T1000 (cell line): ENCODE measurements at regions not wholly inside any gene's neighbourhood (a gene's known extent, or its start where the extent isn't known, plus 50 kb on each side); places are given as distances from the start of the nearest gene placed in this dataset.
"Not testable (repeated sequence)": the region's sequence is repeated elsewhere in the genome, so short reads cannot be mapped to it uniquely, and the experiment has no call there.

Source experiments
- DNase-seq: peaks from one replicate; lab custom pipeline; 2025; ENCODE audit warnings: mixed read lengths; lab: John Stamatoyannopoulos, UW

DNA sequence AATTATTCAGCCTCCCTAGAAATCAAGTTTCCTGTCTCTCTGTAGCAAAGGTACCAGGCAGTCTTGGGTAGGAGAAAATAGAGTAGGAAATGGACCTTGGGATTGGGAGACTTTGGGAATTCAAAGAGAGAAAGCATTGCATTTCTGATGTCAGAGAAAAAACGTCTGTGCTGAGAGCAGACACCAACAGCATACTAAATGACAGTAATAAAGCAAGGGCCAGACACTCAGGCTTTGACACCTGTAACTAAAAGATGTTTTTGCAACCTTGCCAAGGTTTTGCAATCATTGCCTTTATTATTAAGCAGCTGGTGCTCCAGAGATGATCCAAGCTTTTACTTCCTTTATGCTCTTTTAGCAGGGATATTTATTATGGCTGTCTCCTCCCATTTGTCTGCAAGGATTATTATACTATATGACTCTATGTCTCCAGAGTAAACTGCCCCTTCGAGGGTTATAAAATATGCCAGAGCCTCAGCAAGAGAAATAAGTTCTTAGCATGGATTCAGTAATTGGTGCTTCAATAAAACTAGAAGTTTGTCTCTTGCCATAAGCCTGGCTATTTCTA, 85.2 kb upstream of the GRAMD1B start:
- DNase-seq, result no peak

DNA sequence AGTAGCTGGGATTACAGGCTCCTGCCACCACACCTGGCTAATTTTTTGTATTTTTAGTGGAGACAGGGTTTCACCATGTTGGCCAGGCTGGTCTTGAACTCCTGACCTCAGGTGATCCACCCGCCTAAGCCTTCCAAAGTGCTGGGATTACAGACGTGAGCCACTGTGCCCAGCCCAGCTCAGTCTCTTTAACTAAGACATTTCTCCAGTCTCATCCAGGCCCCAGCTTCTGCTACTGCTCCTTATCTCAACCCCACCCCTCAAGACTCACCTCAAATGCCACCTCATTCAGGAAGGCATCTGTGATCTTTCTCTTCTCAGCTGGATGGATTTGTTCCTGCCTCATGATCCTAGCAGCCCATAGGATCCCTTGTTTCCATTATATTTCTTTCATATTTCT, 85.9 kb upstream of the GRAMD1B start:
- not testable (repeated sequence) for DNase-seq

DNA sequence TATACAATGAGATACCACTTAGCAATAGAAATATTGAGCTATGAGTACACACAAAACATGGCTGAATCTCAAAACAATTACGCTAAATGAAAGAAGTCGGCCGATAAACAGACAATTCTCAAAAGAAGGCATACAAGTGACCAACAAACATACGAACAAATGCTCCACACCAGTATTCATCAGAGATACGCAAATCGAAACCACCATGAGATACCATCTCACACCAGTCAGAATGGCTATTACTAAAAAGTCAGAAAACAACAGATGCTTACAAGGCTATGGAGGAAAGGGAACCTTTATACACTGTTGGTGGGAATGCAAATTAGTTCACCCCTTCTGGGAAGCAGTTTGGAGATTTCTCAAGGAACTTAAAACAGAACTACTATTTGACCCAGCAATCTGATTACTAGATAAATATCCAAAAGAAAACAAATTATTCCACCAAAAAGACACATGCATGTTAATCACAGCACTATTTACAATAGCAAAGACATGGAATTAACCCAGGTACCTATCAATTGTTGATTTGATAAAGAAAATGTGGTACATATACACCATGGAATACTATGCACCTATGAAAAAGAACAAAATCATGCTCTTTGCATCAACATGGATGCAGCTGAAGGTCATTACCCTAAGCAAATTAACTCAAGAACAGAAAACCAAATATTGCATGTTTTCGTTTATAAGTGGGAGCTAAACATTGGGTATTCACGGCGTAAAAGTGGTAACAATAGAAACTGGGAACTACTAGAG, 90.9 kb upstream of the GRAMD1B start:
- no peak for DNase-seq

- no peak for DNase-seq
Observed at GRCh38 chr11:123338266-123338800, 91.7 kb upstream of the GRAMD1B start.

DNA sequence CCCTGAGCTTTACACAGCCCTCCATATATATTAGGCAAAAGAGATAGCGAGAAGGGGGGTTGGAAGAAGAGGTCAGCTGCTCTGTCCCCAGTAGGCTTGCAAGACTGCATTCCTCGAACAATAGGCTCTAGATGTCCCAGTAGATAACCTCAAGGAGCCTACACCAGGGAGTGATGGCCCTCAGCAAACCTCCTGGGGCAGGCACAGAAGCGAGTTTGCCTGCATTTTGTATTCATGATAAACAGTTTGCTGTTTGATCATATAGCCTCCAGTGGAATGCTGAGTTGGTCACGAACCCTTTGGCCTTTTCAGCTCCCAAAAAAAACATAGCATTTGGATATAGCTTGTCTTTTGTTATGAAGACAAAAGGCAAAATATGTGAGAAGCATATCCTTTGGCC, 95.1 kb upstream of the GRAMD1B start:
- DNase-seq, result no peak

DNA sequence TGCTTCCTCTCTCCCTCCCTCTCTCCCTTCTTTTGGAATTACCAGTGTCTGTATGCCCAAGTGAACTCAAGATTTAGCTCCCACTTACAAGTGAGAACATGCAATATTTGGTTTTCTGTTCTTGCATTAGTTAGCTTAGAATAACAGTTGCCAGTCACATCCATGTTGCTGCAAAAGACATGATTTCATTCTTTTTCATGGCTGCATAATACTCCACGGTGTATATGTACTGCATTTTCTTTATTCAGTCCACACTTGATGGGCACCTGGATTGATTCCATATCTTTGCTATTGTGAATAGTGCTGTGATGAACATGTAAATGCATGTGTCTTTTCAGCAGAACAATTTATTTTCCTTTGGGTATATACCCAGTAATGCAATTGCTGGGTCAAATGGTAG, 97.5 kb upstream of the GRAMD1B start:
- DNase-seq, result not testable (repeated sequence)

DNA sequence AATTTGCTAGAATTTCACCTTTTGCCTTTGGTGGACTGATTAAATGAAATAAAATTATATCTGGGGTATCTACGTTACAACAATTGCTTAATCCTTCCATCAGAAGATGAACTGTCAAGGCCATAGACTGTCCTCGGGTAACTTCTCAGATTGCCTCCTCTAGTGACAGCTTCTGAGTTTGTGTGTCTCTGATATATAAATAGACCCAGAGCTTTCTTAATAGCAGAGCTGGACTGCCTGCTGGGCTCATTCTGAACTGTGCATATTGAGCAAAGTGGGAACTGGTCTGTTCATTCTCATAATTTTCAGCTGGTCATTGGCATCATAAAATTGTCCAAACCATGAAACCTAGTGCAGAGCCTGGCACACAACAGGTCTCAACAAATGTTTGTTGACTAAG, 99.1 kb upstream of the GRAMD1B start:
- no peak for DNase-seq

- no peak for DNase-seq
Observed at GRCh38 chr11:123330471-123330870, 99.6 kb upstream of the GRAMD1B start.

GRCh38 chr11:123330071-123330470, 100.0 kb upstream of the GRAMD1B start:
- DNase-seq, result no peak

DNA sequence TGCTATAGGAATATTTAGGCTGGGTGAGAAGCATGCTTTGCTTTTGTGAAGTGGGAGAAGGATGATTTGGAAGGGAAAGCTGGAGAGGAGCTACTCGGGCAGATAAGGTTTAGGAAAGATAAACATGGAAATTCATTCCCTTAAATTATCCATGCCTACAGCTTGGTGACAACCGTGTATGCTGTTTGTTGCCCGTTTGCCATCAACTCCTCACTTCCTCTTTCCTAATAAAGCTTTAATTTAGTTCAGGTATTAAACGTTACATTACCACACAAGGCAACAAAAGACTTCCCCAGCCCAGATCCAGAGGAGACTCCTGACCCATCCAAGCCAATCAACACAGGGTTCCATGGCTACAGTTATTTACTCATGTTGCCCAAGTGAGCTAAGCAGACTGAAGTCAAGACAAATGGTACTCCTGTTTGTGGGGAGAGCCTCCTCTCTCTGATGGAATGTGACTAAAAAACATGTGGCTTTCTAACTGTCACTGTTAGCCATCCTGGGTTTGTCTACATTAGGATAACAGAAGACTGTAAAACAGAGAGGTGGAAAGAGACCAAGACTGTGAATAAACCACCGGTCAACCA, 101.7 kb upstream of the GRAMD1B start:
- no peak for DNase-seq

- DNase-seq, result no peak
Observed at GRCh38 chr11:123325533-123325932, 104.5 kb upstream of the GRAMD1B start.

GRCh38 chr11:123323568-123323967, 106.5 kb upstream of the GRAMD1B start:
- no peak for DNase-seq

GRCh38 chr11:123321636-123322035, 108.4 kb upstream of the GRAMD1B start:
- no peak for DNase-seq

- DNase-seq, result no peak
Observed at GRCh38 chr11:123318623-123319022, 111.4 kb upstream of the GRAMD1B start.

- DNase-seq, result not testable (repeated sequence)
Observed at GRCh38 chr11:123318132-123318531, 111.9 kb upstream of the GRAMD1B start.

DNA sequence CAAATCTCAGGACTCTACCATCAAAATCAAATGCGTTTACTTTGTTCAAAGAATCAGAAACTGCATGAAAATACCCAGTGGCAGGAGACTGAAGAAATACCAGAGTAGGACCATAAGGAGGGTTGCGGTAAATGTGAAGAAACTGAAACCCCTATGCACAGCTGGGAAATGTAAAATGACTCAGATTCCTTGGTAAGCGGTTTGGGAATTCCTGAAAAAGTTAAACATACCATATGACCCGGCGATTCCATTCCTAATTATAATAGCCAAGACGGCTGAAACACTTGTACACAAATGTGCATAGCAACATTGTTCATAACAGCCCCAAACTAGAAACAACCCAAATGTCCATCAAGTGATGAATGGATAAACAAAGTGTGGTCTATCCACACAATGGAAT, 114.1 kb upstream of the GRAMD1B start:
- no peak for DNase-seq

DNA sequence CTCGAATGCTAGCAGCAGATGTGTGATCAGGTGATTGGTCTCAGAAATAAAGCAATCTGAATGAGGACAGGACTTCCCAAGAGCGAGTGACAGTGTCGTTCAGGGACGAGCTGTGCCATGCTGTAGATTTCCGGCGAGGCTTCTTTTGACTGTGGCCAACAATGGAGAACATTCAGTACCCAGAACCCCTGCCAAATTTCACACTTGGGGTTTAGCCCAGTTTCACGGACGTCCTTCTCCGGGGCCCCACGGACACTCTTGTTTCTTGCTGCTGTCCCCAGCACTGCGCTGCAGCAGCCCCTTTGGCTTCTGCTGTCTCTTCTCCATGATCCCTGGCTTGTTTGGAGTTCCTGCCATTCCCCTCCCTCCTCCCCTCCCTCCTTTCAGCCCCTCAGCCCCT, 115.1 kb upstream of the GRAMD1B start:
- no peak for DNase-seq

- DNase-seq, result no peak
Observed at GRCh38 chr11:123313262-123313661, 116.8 kb upstream of the GRAMD1B start.

DNA sequence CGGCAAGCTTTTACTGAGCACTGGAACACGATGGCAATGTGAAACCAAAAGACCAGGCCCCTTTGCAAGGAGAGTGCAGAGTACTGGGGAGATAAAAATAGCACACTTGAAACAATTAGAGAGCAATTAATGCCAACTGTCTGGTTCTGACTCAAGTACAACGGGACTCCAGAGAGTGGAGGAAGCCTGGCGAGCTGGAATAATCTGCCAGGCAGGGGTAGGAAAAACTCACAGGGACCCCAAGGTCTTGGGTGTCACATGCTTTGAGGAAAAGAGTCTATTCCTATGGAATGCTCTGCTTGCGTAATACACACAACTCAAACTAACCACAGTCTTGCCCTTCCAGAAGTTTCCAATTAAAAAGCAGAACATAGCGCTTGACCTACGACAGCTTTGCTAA, 113.0 kb upstream of the CLMP start:
- DNase-seq, result no peak

GRCh38 chr11:123307276-123307675, 112.2 kb upstream of the CLMP start:
- no peak for DNase-seq

DNA sequence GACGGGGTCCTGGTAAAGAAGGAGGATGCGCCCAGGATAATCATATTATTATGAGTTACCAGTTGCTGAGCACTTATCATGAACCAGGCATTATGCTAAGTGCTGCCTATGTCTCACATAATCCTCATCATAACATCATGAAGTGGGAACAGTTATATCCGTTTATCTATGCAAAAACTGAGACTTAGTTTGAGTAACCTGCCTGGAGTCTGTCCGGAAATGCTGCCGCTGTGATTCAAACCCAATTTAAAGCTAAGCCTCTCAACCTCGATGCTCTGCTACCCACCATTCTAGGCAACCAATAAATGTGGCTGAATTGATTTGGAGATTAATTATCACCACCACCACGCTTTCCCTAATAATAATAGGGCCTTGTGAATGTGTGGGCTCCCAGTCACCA, 111.5 kb upstream of the CLMP start:
- no peak for DNase-seq

GRCh38 chr11:123305601-123306375, 110.7 kb upstream of the CLMP start:
- no peak for DNase-seq
